ENCODE measurements at regions not wholly inside any gene's neighbourhood (a gene's known extent, or its start where the extent isn't known, plus 50 kb on each side); places are given as distances from the start of the nearest gene placed in this dataset.
A peak's percentile ranks its signal among the peaks of the same experiment; 100 is the strongest.

- Histone ChIP-seq H3K79me2 (ENCODE audit: insufficient read depth, low read length) (no peaks in the 10 kb centered on the region), H3K9me3 (ENCODE audit: low read depth, low read length) (no peaks in the 10 kb centered on the region), H3K27me3 (ENCODE audit: insufficient read depth, low read length) (no peaks in the 10 kb centered on the region), H3K4me2 (ENCODE audit: insufficient read depth, low read length) (no peak overlapping the region), H2AFZ (ENCODE audit: low read length) (no peak overlapping the region), H3K4me3 (ENCODE audit: insufficient read depth, low read length) (no peak overlapping the region), H3K36me3 (ENCODE audit: insufficient read depth, low read length) (no peaks in the 10 kb centered on the region), H3K4me1 (ENCODE audit: insufficient read depth, low read length) (no peaks in the 10 kb centered on the region), H4K20me1 (ENCODE audit: insufficient read depth, low read length) (no peaks in the 10 kb centered on the region), H3K27ac (ENCODE audit: low read depth, low read length) (no peak overlapping the region)
- no peak for TF ChIP-seq CTCF (IDR thresholded peaks at IDR 0.05; ENCODE audit: extremely low read depth, low read depth, low read length)
- no peak for DNase-seq (ENCODE audit: insufficient read length, low spot score, missing footprints)
Observed at GRCh38 chr2:150791567-150791966, 304.1 kb upstream of the RND3 start.

GRCh38 chr2:150789376-150789905 lies 302.0 kb upstream of the RND3 start:
- DNase-seq (ENCODE audit: insufficient read length, low spot score, missing footprints) = no peak
- Histone ChIP-seq H4K20me1 (ENCODE audit: insufficient read depth, low read length) (no peaks in the 10 kb centered on the region), H3K79me2 (ENCODE audit: insufficient read depth, low read length) (no peaks in the 10 kb centered on the region), H3K4me2 (ENCODE audit: insufficient read depth, low read length) (no peak overlapping the region), H3K36me3 (ENCODE audit: insufficient read depth, low read length) (no peaks in the 10 kb centered on the region), H3K9me3 (ENCODE audit: low read depth, low read length) (no peaks in the 10 kb centered on the region), H3K27me3 (ENCODE audit: insufficient read depth, low read length) (no peaks in the 10 kb centered on the region), H3K4me1 (ENCODE audit: insufficient read depth, low read length) (no peaks in the 10 kb centered on the region), H3K27ac (ENCODE audit: low read depth, low read length) (no peak overlapping the region), H2AFZ (ENCODE audit: low read length) (no peak overlapping the region), H3K4me3 (ENCODE audit: insufficient read depth, low read length) (no peak overlapping the region)
- no peak for TF ChIP-seq CTCF (IDR thresholded peaks at IDR 0.05; ENCODE audit: extremely low read depth, low read depth, low read length)

- H2AFZ ChIP-seq (ENCODE audit: low read length) = no peak overlapping the region
- no peaks in the 10 kb centered on the region for H3K27me3 ChIP-seq (ENCODE audit: insufficient read depth, low read length)
- H3K4me3 ChIP-seq (ENCODE audit: insufficient read depth, low read length) = no peak overlapping the region
- no peak for DNase-seq (ENCODE audit: insufficient read length, low spot score, missing footprints)
- no peaks in the 10 kb centered on the region for H4K20me1 ChIP-seq (ENCODE audit: insufficient read depth, low read length)
- H3K4me1 ChIP-seq (ENCODE audit: insufficient read depth, low read length) = no peaks in the 10 kb centered on the region
- no peaks in the 10 kb centered on the region for H3K9me3 ChIP-seq (ENCODE audit: low read depth, low read length)
- H3K36me3 ChIP-seq (ENCODE audit: insufficient read depth, low read length) = no peaks in the 10 kb centered on the region
- no peaks in the 10 kb centered on the region for H3K79me2 ChIP-seq (ENCODE audit: insufficient read depth, low read length)
- H3K4me2 ChIP-seq (ENCODE audit: insufficient read depth, low read length) = no peak overlapping the region
- H3K27ac ChIP-seq (ENCODE audit: low read depth, low read length) = no peak overlapping the region
- TF ChIP-seq CTCF (IDR thresholded peaks at IDR 0.05; ENCODE audit: extremely low read depth, low read depth, low read length) = no peak
Observed at GRCh38 chr2:150788426-150789140, 301.1 kb upstream of the RND3 start.

- Histone ChIP-seq H3K4me2 (ENCODE audit: insufficient read depth, low read length) (no peak overlapping the region), H3K9me3 (ENCODE audit: low read depth, low read length) (no peaks in the 10 kb centered on the region), H3K4me3 (ENCODE audit: insufficient read depth, low read length) (no peak overlapping the region), H3K4me1 (ENCODE audit: insufficient read depth, low read length) (no peaks in the 10 kb centered on the region), H3K79me2 (ENCODE audit: insufficient read depth, low read length) (no peaks in the 10 kb centered on the region), H2AFZ (ENCODE audit: low read length) (peak overlapping the region; percentile 33), H3K27ac (ENCODE audit: low read depth, low read length) (no peak overlapping the region), H3K27me3 (ENCODE audit: insufficient read depth, low read length) (no peaks in the 10 kb centered on the region), H3K36me3 (ENCODE audit: insufficient read depth, low read length) (no peaks in the 10 kb centered on the region), H4K20me1 (ENCODE audit: insufficient read depth, low read length) (no peaks in the 10 kb centered on the region)
- TF ChIP-seq CTCF (IDR thresholded peaks at IDR 0.05; ENCODE audit: extremely low read depth, low read depth, low read length) = no peak
- DNase-seq (ENCODE audit: insufficient read length, low spot score, missing footprints) = no peak
Observed at GRCh38 chr2:150787353-150788093, 300.1 kb upstream of the RND3 start.

Measured in osteoblast (primary cell).